ENCODE measurements at regions not wholly inside any gene's neighbourhood (a gene's known extent, or its start where the extent isn't known, plus 50 kb on each side); places are given as distances from the start of the nearest gene placed in this dataset.
"Not testable (repeated sequence)": the region's sequence is repeated elsewhere in the genome, so short reads cannot be mapped to it uniquely, and the experiment has no call there.

DNA sequence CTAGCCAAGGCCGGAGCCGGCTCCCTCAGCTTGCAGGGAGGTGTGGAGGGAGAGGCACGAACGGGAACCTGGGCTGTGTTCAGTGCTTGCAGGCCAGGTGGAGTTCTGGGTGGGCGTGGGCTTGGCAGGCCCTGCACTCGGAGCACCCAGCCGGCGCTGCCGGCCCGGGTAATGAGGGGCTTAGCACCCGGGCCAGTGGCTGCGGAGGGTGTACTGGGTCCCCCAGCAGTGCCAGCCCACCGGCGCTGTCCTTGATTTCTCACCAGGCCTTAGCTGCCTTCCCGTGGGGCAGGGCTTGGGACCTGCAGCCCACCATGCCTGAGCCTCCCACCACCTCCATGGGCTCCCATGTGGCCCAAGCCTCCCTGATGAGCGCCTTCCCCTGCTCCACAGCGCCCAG is 430.5 kb upstream of the API5 start:
- not testable (repeated sequence) for ATAC-seq (ENCODE audit: low read depth); H3K36me3 Mint-ChIP-seq; H3K4me3 Mint-ChIP-seq; H3K4me1 Mint-ChIP-seq; DNase-seq (ENCODE audit: low spot score in 2 of 2); H3K27me3 Mint-ChIP-seq; H3K27ac Mint-ChIP-seq; H3K9me3 Mint-ChIP-seq

DNA sequence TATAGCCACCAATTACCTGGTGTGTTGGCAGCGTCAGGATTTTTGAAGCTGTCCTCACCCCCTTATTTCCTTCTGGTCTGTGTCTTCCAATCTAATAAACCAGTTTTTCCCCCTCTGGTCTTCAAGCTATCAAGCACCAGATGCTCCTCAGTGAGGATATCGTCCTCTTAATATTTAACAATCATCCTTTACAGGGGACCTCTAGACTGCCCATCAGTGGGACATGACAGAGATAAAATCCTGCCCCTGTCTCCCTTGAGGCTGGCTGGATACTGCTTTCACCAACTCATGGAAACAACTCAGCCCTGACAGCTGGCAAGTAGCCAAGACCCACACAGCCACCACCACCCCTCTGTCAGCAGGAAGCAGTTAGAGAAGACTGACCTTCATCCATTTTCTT is 421.0 kb upstream of the API5 start:
- DNase-seq (ENCODE audit: low spot score in 2 of 2) (no peak), ATAC-seq (ENCODE audit: low read depth) (no peak)
- Mint-ChIP-seq H3K27ac (no peak overlapping the region), H3K4me1 (no peaks in the 10 kb centered on the region), H3K27me3 (no peaks in the 10 kb centered on the region), H3K36me3 (no peaks in the 10 kb centered on the region), H3K4me3 (no peak overlapping the region), H3K9me3 (peaks cover 15% of the 10 kb centered on the region)

DNA sequence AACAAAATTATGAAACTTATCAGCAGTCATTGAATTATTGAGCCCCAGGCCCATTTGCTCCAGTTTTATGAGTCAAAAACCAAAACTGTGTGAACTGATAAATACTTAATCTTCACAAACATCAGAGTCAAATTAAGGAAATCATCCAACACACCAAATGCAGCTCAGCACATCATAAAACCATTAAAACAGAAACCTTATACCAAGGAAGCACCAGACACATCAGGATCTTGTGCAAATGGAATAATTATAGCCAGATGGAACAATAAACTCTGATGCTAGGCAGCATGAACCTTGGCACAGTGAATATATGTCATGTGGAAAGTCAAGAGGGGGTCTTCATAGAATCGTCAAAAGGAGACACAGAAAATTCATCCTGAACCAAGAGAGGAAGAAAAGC is 410.7 kb upstream of the API5 start:
- H3K27me3 Mint-ChIP-seq = no peaks in the 10 kb centered on the region

DNA sequence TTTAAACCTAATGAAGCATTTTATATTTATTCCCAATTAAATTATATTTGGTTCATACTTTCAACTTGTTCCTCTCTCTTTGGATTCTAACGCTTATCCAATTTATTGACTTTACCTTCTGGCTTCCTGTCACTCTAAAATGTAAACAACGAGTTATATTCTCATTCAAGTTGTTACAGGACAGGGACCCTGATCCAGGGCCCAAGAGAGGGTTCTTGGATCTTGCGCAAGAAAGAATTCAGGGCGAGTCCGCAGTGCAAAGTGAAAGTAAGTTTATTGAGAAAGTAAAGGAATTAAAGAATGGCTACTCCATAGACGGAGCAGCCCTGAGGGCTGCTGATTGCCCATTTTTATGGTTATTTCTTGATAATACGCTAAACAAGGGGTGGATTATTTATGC is 405.6 kb upstream of the API5 start:
- DNase-seq (ENCODE audit: low spot score in 2 of 2) (no peak), ATAC-seq (ENCODE audit: low read depth) (no peak)
- no peak overlapping the region for H3K27ac Mint-ChIP-seq
- H3K36me3 Mint-ChIP-seq = no peaks in the 10 kb centered on the region
- no peak overlapping the region for H3K4me3 Mint-ChIP-seq
- peaks cover 5% of the 10 kb centered on the region for H3K9me3 Mint-ChIP-seq
- H3K4me1 Mint-ChIP-seq = no peaks in the 10 kb centered on the region
- H3K27me3 Mint-ChIP-seq = no peaks in the 10 kb centered on the region

More for the DNA sequence above, 410.7 kb upstream of the API5 start:
- Mint-ChIP-seq H3K9me3 (peaks cover 5% of the 10 kb centered on the region), H3K4me1 (no peaks in the 10 kb centered on the region), H3K36me3 (no peaks in the 10 kb centered on the region), H3K27ac (no peak overlapping the region), H3K4me3 (no peak overlapping the region)
- ATAC-seq (ENCODE audit: low read depth) (no peak), DNase-seq (ENCODE audit: low spot score in 2 of 2) (no peak)

DNA sequence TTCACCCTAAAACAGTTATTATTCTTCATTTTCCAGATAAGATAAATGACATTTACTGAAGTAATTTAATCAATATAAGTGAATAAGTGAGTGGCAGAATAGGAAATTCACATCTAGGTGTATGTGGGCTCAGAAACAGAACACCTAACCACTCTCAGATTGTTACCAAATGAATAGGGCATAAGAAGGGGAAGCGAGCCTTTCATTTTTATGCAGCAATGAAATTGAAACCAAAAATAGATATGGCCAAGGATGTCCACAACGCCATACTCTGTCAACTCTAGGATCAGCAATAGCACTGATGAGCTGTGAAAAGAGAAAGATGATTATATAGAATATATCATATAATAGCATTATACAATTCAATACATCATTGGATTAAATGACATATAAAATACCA is 398.1 kb upstream of the API5 start:
- Mint-ChIP-seq H3K4me1 (no peaks in the 10 kb centered on the region), H3K27me3 (no peaks in the 10 kb centered on the region), H3K4me3 (no peak overlapping the region), H3K36me3 (no peaks in the 10 kb centered on the region), H3K9me3 (peaks cover 10% of the 10 kb centered on the region), H3K27ac (no peak overlapping the region)
- DNase-seq (ENCODE audit: low spot score in 2 of 2) (no peak), ATAC-seq (ENCODE audit: low read depth) (no peak)

DNA sequence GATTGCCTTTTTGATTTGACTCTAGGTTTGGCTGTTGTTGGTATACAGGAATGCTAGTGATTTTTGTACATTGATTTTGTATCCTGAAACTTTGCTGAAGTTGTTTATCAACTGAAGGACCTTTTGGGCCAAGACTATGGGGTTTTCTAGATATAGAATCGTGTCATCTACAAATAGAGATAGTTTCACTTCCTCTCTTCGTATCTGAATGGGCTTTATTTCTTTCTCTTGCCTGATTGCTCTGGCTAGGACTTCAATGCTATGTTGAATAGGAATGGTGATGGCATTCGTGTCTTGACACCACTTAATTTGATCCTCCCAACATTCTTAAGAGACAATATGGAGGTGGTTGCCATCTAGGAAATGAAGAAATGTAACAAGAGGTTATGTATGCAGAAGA is 388.1 kb upstream of the API5 start:
- Mint-ChIP-seq H3K36me3 (no peaks in the 10 kb centered on the region), H3K27me3 (no peaks in the 10 kb centered on the region), H3K4me1 (no peaks in the 10 kb centered on the region), H3K9me3 (peaks cover 7% of the 10 kb centered on the region), H3K4me3 (no peak overlapping the region), H3K27ac (no peak overlapping the region)
- DNase-seq (ENCODE audit: low spot score in 2 of 2) = no peak
- no peak for ATAC-seq (ENCODE audit: low read depth)

DNA sequence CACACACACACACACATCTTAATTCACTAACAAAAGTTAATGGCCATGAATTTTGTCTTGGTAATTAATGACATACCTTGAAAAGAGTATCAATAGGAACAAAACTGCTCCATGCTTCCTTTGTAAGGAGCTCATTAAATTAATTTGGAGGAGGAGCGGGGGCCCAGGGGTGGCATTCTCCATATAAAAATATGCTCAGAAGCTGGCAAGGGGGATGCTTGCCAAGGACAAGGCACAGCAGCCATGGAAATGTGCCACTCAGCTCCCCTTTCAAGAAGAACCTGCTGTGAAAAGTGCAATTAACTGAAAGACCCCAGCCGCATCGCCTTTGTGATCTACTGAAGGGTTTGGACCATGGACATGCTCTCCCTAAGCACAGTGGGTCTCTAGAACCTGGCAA is 385.9 kb upstream of the API5 start:
- DNase-seq (ENCODE audit: low spot score in 2 of 2) (no peak), ATAC-seq (ENCODE audit: low read depth) (no peak)
- H3K4me1 Mint-ChIP-seq = no peaks in the 10 kb centered on the region
- H3K4me3 Mint-ChIP-seq = no peak overlapping the region
- no peaks in the 10 kb centered on the region for H3K36me3 Mint-ChIP-seq
- H3K27ac Mint-ChIP-seq = no peak overlapping the region
- no peaks in the 10 kb centered on the region for H3K27me3 Mint-ChIP-seq
- peaks cover 7% of the 10 kb centered on the region for H3K9me3 Mint-ChIP-seq

DNA sequence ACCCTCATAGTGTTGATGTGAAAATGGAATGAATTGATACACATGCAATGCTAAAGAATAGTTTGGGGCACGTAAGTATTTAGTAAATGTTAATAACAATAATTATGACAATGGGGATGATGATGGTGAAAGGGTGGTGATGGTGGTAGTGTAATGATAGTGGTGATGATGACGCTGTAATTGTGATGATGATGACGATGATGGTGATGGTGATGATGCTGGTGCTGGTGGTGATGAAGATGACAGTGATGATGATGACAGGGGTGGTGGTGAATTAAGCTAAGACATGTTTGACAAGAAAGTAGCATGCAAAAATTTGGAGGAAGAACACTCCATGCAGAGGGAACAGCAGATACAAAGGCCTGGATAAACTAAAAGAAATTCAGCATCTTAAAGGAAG is 364.4 kb upstream of the API5 start:
- no peak overlapping the region for H3K27ac Mint-ChIP-seq
- H3K27me3 Mint-ChIP-seq = no peaks in the 10 kb centered on the region
- H3K4me3 Mint-ChIP-seq = no peak overlapping the region
- peaks cover 4% of the 10 kb centered on the region for H3K9me3 Mint-ChIP-seq
- ATAC-seq (ENCODE audit: low read depth) = no peak
- H3K4me1 Mint-ChIP-seq = peaks cover 3% of the 10 kb centered on the region
- no peaks in the 10 kb centered on the region for H3K36me3 Mint-ChIP-seq
- DNase-seq (ENCODE audit: low spot score in 2 of 2) = no peak

DNA sequence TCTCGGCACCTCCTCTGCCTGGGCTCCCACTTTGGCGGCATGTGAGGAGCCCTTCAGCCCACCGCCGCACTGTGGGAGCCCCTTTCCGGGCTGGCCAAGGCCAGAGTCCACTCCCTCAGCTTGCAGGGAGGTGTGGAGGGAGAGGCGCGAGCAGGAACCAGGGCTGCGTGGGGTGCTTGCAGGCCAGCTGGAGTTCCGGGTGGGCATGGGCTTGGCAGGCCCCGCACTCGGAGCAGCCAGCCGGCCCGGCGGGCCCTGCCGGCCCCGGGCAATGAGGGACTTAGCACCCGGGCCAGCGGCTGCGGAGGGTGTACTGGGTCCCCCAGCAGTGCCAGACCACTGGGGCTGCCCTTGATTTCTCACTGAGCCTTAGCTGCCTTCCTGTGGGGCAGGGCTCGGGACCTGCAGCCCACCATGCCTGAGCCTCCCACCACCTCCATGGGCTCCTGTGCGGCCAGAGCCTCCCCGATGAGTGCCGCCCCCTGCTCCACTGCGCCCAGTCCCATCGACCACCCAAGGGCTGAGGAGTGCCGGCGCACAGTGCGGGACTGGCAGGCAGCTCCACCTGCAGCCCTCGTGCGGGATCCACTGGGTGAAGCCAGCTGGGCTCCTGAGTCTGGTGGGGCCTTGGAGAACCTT is 361.9 kb upstream of the API5 start:
- H3K4me1 Mint-ChIP-seq; ATAC-seq (ENCODE audit: low read depth); H3K27me3 Mint-ChIP-seq; H3K4me3 Mint-ChIP-seq; H3K27ac Mint-ChIP-seq; H3K36me3 Mint-ChIP-seq; H3K9me3 Mint-ChIP-seq; DNase-seq (ENCODE audit: low spot score in 2 of 2): not testable (repeated sequence)

DNA sequence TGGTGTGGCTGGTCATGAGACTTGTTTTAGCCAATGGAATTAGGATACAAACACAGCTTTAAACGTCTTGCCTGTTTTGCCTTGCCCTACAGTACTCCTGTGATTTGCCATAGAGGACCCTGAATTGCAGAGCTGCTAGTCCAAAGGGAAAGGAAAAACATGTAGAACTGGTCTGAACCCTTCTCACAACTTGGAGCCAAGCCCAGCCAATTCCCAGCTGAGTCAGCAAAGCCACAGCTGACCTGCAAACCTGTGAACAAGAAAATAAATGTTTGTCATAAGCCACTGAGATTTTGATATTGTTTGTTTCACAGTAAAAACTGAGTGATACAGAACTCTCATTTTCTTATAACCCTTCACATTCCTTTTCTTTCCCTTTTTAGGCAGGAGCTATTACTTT is 360.5 kb upstream of the API5 start:
- H3K36me3 Mint-ChIP-seq = no peaks in the 10 kb centered on the region
- peaks cover 3% of the 10 kb centered on the region for H3K4me1 Mint-ChIP-seq
- no peak overlapping the region for H3K4me3 Mint-ChIP-seq
- H3K9me3 Mint-ChIP-seq = peaks cover 5% of the 10 kb centered on the region
- ATAC-seq (ENCODE audit: low read depth) (no peak), DNase-seq (ENCODE audit: low spot score in 2 of 2) (no peak)
- H3K27ac Mint-ChIP-seq = no peak overlapping the region
- H3K27me3 Mint-ChIP-seq = no peaks in the 10 kb centered on the region

DNA sequence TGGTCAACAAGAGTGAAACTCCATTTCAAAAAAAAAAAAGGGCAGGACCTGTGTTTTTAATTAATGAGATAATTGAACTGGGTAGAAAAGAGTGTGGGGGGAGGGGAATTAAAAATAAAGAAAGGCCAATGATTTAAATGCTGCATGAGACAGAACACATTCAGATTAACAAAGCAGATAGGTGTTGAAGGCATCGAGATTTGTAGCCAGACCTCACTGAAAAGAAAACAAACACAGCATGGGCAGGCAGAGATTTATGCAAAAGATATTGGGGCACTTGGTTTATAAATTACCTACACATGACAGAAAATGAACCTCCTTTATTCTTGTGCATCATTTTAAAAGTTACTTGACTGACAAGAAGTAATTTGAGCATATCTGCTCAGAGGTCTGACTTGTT is 354.0 kb upstream of the API5 start:
- Mint-ChIP-seq H3K36me3 (no peaks in the 10 kb centered on the region), H3K4me1 (no peaks in the 10 kb centered on the region), H3K27ac (no peak overlapping the region), H3K4me3 (no peak overlapping the region), H3K9me3 (peaks cover 5% of the 10 kb centered on the region), H3K27me3 (no peaks in the 10 kb centered on the region)
- ATAC-seq (ENCODE audit: low read depth) (no peak), DNase-seq (ENCODE audit: low spot score in 2 of 2) (no peak)

DNA sequence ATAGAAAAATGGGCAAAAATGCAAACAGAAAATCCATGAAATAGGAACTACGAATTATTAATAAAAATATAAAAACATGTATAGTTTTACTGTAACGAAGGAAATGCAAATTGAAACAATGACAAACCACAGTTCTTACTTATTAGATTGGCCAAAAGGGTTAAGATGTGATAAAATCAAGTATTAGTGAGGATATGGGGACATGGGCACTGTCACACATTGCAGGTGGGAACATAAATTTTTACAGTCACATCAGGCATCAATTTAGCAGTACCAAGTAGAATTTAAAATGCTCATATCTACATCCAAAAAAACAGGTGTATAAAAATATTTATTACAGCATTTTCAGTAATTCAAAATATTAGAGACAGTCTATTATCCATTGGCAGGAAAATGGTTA is 353.2 kb upstream of the API5 start:
- Mint-ChIP-seq H3K27ac (no peak overlapping the region), H3K27me3 (no peaks in the 10 kb centered on the region), H3K36me3 (no peaks in the 10 kb centered on the region), H3K4me3 (no peak overlapping the region), H3K9me3 (peaks cover 6% of the 10 kb centered on the region), H3K4me1 (no peaks in the 10 kb centered on the region)
- ATAC-seq (ENCODE audit: low read depth) = no peak
- no peak for DNase-seq (ENCODE audit: low spot score in 2 of 2)

DNA sequence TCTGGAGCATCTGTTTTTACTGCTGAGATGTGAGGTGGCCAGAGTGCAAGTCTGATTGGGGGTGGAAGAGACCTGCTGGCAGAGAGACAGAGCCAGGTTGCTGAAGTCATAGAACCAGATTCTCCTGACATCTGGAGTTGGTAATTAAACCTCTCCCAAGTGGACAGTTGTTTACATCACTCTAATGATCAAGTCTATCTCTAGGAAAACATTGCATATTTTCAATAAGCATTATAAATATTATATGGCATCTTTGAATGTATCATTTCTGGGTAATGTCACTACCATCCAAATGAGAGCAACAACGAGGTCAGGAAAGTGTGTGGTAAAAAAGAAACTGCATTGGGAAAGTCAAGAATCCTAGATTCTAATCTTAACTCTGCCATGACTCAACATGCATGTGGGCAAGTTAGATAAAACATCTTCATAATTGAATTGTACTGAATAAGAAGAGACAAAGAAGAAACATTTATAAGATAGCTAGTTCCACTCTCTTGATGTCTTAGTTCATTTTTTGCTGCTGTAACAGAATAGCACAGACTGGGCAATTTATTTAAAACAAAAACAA is 351.2 kb upstream of the API5 start:
- Mint-ChIP-seq H3K36me3 (no peaks in the 10 kb centered on the region), H3K27me3 (no peaks in the 10 kb centered on the region), H3K9me3 (peaks cover 5% of the 10 kb centered on the region), H3K4me3 (no peak overlapping the region), H3K27ac (no peak overlapping the region), H3K4me1 (no peaks in the 10 kb centered on the region)
- no peak for ATAC-seq (ENCODE audit: low read depth)
- no peak for DNase-seq (ENCODE audit: low spot score in 2 of 2)

DNA sequence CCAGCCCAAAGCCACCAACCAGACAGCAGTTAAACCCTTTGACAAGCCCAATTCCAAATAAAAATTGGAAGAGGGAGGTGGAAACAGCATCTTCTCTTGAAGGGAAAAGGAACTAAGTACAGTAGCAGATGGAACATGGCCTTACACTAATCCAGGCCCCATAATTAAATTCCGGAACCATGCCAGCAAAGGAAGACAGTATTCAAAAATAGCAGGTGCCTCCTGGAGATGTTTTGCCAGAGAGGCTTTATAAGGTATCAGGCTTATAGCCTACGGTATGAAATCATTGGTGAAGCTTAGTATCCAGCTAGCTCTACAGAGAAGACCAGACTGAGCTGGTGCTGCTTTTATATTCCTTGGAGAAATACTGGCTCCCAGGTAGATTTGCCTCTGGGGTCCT is 344.1 kb upstream of the API5 start:
- H3K4me1 Mint-ChIP-seq = no peaks in the 10 kb centered on the region
- no peaks in the 10 kb centered on the region for H3K27me3 Mint-ChIP-seq
- H3K36me3 Mint-ChIP-seq = no peaks in the 10 kb centered on the region
- H3K27ac Mint-ChIP-seq = no peak overlapping the region
- ATAC-seq (ENCODE audit: low read depth) (no peak), DNase-seq (ENCODE audit: low spot score in 2 of 2) (no peak)
- no peak overlapping the region for H3K4me3 Mint-ChIP-seq
- H3K9me3 Mint-ChIP-seq = peaks cover 6% of the 10 kb centered on the region

DNA sequence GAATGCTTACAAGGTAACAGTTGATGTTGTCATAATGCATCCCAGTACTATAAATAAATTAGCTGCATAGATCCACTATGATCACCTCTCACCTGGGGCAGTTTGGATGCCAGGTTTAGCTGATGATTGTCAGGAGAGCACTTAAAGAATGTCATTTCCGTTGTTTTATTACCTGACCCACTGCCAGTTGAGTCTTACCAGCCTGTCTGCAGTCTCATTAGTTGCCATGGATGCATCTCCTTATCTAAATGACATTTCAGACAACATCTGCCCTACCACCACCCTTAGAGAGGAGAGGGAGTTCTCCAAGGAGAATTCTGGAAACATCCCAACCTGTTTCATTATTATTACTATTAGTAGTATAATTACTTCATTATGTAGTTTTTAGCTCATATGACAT is 339.1 kb upstream of the API5 start:
- Mint-ChIP-seq H3K27me3 (no peaks in the 10 kb centered on the region), H3K27ac (no peak overlapping the region), H3K9me3 (peaks cover 1% of the 10 kb centered on the region), H3K4me3 (no peak overlapping the region), H3K4me1 (no peaks in the 10 kb centered on the region), H3K36me3 (no peaks in the 10 kb centered on the region)
- ATAC-seq (ENCODE audit: low read depth) (no peak), DNase-seq (ENCODE audit: low spot score in 2 of 2) (no peak)

Measured in memory B cell (primary cell).